DMS 273 treated with DMSO at 0.1 percent for 48 hours (cell line): ENCODE measurements at regions not wholly inside any gene's neighbourhood (a gene's known extent, or its start where the extent isn't known, plus 50 kb on each side); places are given as distances from the start of the nearest gene placed in this dataset.

Experiments used
- DNase-seq: peaks from one replicate; lab custom pipeline; 2025; lab: John Stamatoyannopoulos, UW

DNA sequence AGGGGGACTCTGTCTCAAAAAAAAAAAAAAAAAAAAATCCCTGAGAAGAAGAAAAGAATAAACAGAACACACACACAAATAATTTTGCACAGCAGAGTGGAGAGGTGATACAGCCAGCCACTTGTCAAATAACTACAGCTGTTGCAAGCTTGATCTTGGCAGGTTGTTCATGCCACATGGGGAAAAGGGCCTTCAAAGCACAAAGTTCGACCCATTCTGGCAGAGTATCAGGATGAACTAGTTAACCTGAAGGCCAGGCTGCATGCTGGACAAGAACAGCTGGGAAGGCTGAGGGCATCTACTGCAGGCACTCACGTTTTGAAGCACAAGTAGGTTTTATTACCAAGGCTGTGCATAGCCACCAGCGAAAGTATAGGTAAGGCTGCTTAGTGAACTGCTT is 104.1 kb downstream of the KCTD15 start:
- DNase-seq: no peak

DNA sequence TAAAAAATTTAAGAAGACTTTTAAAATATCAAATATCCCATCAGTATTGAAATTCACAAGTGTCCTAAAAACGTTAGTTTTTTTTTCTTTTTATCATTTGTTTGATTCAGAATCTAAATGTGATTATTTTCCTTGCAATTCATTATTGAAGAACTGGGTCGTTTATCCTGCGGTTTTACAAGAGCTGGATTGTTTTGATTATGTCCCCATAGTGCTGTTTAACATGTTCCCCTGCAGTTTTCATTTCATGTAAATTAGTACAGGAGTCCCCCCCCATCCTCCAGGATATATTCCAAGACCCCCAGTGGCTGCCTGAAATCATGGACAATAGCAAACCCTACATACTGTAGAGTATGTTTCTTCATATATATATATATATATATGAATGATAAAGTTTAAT is 105.7 kb downstream of the KCTD15 start:
- no peak for DNase-seq

DNA sequence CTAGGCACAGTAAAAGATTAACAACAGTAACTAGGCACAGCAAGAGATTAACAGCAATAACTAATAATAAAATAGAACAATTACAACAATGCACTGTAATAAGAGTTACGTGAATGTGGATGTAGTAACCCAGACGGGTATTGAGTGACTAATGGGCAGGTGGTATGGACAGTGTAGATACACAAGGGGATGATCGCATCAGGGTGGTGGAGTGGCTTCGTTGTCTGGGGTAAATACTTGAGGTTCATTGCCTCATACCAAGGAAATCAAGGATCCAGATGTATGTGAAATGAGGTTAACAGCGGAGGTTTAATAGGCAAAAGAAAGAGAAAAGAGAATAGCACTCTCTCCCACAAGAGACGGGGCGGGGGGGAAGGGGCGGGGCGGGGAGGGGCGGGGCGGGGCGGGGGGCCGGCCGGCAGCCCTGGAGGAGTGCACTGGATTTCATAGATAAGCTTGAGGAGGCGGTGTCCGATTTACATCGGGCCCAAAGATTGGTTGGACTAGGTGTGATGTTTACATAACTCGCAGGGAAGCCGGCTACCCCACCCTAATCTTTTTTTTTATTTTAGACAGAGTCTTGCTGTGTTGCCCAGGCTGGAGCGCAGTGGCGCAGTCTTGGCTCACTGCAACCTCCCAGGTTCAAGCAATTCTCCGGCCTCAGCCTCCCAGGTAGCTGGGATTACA is 106.3 kb downstream of the KCTD15 start:
- no peak for DNase-seq

DNA sequence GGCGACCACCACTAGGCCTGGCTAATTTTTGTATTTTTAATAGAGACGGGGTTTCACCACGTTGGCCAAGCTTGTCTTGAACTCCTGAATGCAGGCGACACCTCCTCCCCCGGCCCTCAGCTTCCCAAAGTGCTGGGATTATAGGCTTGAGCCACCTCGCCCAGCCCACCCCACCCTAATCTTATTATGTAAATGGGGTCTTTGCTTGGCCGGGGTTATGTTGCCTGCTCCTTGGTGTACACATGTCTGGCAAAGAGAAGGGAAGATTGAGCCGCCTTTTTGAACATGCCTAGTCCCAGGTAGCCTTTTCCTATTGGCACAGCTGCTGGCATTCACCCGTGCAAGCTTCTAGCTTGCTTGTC is 106.8 kb downstream of the KCTD15 start:
- DNase-seq: no peak

DNA sequence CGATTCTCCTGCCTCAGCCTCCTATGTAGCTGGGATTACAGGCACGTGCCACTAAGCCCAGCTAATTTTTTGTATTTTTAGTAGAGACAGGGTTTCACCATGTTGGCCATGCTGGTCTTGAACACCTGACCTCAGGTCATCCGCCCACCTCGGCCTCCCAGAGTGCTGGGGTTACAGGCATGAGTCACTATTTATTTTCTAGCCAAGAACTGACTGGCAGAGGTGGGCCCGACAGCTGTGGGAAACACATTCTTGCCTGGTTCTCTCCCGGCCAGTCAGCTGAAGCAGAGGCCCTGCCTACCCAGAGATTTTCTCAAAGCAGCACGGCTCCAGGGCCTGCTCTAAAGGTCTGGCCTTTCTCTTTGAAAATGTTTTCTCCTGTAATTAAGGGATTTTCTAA is 108.0 kb downstream of the KCTD15 start:
- no peak for DNase-seq

DNA sequence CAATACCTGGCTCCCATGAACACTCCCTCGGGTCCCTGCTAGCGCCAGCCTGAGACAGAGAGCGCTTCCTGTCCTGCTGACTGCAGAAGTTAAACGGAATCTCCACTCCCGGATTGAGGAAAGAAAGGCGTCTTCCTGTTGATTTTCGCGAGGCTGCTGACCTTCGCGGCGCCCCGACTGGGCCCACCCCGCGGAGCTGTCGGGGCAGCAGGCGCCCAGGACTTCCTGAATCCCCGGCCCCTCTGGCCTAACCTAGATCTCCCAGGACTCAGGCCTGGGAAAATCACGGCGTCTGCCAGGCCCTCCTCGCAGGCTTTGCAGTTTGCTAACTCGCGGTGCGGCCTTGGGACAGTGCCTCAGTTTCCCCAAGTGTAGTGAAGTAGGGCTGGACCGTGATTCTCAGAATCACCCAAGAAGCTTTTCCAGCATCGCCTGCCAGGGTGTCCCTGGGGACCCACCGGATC is 108.8 kb downstream of the KCTD15 start:
- no peak for DNase-seq

DNA sequence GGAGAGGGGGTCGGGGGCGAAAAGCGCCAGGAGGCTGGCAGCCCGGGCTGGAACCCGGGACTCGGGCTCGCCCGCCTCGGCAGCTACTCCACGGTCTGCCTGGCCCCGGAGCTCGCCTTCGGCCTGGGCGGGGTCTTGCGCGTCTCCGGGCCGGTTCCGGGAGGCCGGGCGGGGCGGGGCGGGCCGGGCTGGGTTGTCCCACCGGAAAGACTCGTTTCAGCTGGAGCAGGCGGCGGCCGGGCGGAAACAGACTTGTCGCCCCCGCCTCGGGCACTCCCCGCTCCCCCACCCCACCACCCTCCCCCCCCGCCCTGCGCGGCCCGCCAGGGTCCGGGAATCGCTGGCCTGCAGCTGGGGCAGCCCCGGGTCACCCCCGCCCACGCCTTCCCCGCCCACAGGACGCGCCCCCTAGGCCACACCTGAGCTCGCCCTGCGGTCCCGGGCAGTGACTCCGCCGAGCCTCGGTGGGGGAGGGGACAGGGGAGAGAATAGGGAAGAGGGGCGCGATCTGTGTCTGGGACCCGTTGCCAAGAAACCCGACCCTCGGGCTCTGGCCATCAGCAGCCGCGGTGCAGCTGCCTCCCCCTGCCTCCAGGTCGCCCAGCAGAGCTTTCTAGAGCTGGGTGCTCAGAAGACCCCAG is 109.4 kb downstream of the KCTD15 start:
- no peak for DNase-seq

DNA sequence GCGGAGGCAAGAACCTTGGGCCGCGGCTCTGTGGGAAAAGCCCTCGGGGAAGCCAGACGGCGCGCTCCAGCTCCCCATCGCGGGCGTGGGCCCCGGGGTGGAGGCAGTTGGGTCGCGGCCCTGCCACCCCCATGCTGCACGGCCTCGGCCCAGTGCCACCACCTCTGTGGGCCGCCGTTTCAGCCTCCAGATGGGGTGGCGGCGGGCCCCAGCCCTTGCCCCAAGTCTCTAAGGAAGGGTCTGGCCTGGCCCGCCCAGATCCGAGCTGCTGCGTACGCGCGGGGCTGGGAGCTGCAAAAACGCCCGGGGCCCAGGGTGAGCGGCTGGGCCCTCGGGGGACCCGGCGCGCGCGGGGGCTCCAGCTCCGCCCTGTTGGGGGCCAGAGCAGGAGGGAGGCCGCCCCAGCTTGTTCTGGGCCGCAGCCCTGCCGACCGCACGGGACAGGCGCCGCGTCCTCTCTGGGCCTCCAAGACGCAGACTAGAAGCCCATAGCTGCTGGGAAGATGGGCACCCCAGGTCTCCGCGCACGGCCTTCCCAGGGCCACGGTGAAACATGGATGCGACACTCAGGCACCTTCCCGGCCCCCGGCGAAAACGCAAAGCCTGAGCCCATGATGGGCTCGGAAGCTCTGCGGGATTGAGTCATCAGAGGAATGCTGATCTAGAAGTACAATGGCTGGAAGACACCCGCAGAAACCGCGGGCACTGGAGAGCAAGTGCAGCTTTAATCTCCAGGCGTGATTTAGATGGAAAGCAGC is 110.1 kb downstream of the KCTD15 start:
- DNase-seq: no peak

DNA sequence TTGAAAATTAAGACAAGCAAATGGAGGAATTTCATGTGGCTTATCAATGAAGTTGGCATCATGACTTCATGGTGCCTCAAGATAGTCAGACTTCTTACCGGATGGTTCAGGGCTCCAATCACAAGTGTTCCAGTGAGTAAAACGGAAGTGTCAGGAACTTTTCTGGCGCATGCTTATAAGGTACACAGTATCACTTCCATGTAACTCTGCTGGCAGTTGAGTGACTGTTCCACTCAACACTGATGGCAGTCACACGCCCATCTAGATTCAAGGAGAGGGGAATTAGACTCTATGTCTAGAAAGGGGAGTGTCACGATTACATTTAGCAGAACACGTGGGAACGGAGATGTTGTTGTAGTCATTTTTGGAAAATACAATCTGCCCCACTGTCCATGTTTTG is 114.3 kb downstream of the KCTD15 start:
- no peak for DNase-seq

DNA sequence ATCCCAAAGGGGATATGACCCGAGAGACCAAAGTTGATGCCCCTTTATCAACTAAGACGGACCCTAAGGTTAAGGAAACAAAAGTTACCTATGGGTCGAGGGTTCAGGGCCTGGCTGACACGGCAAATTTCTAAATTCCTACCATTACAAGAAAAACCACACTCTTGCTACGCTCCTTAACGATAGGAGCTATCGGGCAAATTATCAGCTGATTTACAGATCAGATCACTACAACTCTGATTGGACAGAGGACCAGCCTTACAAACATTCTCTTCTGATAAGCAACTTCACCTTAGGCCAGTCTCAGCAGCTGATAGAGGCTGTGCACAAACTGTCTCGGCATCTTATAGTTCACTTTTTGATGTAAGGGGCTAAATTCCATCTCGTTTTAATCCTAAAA is 117.9 kb downstream of the KCTD15 start:
- no peak for DNase-seq

DNA sequence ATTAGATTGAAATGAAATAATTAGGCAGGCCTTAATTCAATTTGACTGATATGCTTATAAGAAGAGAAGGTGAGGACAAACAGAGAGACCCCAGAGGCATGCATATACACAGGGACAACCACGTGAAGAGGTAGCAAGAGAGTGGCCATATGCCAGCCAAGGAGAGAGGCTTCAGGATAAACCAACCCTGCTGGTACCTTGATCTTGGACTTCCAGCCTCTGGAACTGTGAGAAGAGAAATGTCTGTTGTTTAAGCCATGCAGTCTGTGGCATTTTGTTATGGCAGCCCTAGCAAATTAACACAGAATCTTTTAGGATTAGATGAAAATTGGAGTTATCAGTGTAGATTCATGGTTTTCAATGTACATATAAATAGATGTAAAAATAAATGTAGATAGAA is 120.1 kb downstream of the KCTD15 start:
- DNase-seq: no peak

DNA sequence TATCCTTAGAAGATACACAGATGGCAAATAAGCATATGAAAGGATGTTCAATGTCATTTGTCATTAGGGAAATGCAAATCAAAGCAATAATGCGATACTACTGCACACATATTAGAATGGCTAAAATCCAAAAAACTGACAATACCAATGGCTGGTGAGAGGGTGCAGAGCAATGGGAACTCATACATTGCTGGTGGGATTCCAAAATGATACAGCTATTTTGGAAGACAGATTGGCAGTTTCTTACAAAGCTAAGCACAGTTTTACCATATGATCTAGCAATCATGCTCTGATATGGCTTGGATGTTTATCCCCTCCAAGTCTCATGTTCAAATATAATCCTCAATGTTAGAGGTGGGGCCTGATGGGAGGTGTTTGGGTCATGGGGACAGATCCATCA is 122.6 kb downstream of the KCTD15 start:
- no peak for DNase-seq

DNA sequence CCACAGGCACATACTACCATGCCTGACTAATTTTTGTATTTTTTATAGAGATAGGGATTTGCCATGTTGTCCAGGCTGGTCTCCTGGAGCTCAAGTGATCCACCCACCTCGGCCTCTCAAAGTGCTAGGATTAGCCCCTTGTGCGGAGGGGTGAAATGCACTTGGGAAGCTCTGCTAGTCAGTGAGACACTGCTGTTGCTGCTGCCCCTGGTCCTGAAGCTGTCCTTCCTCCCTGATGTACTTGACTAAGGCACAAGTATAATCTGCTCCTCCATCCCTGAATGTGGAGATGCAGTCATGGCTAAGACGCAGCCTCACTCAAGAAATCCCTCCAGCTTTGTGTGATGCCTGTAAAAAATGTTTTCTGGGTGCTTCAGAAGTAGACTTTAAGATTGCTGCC is 124.5 kb downstream of the KCTD15 start:
- DNase-seq: no peak

DNA sequence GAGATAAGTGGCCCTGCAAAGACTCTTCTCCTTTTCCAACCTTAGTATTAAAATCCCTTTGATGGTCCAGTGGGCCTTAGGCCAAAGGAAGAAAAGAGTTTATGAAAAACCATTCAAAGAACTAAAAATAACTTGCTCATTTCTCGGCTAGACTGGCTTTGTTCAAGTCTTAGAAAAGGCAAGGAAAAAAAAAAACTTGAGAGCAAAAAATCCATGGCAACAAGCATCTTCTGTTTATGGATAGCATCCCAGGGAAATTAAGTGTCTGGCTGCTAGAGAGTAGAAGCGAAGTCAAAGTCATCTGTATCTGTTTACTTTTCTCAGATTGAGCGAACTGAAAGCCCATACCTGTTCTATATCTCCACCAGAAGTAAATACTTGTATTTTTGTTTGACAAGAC is 129.6 kb downstream of the KCTD15 start:
- no peak for DNase-seq

DNA sequence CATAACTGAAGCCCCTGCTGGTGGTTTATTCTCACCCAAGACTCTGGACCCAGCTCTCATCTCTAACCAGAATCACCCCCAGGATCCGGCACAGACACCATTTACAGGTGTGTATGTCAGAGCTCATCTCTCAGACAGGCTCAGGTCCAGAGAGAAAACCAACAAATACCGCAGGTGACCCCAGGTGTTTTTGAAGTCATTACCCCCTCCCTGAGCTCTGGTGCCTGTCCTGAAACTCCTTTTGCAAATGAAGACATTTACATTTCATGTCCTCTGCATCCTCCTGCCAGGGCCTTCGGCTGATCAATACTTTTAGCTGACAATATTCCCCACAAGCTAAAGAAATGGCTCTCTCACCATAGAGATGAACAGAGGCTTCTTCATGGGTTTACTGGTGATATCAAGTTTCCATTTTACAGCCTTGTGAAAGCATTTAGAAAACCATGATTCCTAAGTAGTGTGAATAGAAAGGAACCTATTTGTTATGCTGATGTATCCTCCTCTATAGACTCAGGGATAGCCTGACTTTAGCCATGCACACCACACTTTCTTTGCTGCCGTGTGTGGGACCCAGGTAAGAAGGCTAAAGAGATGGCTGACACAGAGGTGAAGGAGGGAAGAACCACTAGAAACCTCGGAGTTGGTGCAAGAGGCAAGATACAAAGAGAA is 131.3 kb downstream of the KCTD15 start:
- DNase-seq: no peak

DNA sequence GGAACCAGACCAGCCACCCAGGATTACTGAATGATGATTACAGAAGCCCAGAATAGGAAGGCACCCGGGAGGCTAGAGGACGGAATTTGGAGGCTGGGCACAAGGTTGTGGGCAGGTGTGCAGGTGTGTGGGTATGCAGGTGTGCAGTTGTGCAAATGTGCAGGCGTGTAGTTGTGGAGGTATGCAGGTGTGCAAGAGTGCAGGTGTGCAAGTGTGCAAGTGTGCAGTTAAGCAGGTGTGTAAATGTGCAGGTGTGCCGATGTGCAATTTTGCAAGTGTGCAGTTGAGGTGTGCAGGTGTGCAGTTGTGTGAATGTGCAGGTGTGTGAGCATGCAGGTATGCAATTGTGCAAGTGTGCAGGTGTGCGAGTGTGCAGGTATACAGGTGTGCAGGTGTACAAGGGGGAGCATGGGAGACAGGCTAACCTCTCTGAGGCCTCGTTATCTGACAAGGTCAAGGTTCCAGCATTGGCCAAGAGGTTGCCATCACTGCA is 131.8 kb downstream of the KCTD15 start:
- no peak for DNase-seq

DNA sequence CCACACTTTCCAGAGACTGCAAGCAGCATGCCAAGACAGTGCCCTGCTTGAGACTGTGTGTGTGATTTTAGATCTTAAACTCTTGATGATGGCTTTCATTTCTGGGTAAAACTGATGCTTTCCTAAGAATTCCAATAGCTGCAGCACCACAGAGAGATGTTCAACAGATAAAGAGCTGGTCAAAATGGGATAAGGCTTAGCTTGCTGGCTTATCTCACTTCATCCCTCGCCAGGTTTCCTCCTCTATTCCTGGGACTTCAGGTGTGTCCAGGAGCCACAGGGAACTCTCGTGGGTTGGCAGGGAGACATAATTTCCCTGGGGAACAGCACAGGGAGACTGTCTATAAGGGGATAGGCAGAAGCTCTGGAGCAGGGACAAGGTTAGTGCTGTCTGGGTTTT is 137.3 kb downstream of the KCTD15 start:
- DNase-seq: no peak

DNA sequence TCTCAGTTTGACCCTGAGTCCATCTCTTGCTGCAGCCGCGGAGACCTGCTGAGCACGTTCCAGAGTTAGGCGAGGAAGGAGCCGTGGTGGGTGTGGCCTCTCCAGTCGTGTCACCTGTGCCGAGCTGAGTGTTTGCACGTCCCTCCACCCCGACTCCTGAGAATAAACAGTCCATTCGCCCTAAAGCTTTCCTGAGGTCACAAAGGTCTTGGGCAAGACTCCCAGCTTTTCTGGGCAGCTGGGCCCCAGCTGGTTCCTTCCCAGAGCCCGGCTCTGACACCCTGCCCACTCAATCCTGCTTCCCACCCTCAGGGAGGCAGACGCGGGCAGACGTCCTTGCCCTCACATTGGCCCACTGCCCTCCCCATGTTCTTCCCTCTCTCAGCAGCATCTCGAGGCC is 142.2 kb downstream of the KCTD15 start:
- DNase-seq: no peak

DNA sequence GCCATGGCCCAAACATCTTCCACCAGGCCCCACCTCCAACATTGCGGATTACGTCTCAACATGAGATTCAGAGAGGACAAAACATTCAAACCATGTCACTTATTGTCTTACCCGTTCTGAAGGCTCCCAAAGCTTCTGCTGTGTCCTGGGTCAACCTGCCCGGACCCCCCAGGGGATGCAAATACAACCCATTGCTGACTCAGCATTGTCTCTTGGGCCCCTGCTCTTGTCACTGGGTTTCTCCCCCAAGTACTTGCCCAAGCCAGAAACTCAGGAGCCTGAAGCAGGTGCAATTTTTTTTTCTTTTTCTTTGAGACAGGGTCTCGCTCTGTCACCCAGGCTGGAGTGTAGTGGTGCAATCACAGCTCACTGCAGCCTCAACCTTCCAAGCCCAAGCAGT is 144.5 kb downstream of the KCTD15 start:
- no peak for DNase-seq

DNA sequence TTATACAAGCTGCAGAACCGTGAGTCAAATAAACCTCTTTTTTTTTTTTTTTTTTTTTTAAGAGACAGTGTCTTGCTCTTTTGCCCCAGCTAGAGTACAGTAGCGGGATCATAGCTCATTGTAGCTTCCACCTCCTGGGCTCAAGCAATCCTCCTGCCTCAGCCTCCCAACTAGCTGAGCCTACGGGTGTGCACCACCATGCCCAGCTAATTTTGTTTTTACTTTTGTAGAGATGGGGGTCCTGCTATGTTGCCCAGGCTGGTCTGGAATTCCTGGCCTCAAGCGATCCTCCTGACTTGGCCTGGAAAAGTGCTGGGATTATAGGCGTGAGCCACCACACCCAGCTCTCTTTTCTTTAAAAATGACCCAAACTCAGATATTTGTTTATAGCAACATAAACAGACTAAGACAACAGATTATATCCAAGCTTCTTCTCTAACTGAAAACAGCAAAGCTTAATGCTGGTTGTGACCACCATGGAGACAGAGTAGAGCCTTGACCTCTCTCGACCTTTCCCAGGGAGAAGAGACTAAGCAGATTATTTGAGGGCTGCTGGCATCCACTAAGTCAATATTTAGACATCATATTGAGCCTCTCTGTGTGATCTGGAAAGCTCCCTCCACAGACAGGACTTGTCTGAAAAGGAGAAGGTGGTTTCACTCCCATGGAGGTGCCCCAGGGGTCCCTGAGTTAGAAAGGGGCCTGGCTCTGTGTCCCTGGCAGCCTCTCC is 150.0 kb downstream of the KCTD15 start:
- no peak for DNase-seq

DNA sequence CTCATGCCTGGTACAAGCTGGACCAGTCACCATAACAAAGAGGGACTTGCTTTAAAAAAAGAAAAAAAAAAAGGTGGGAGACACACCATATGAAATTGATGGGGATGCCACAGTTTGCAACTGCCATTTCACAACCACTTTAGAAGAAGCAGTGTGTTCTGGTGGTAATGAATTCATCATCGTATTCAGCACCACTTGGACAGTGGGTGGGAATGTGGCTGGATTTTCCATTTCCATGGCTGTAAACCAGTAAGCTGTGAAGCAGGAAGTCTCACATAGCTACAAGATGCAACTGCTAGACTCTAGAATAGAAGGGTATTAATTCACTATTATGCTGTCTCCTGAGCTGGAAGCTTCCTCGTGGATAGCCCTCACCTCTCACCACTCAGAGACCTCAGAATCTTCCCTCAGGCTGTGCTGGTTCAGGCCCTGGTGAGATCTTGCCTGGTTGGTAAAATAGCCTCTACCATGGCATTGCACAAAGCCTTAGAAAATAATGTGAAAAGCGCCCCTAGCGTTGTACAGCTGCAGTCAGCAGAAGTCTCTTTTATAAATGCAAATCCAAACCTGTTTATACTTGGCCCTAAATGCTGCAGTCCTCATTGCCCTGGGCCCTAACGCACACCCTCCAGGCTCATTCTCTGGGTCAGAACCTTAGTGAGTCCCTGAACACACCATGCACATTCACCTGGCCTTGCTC is 150.7 kb downstream of the KCTD15 start:
- DNase-seq: no peak
